ENCODE measurements at regions not wholly inside any gene's neighbourhood (a gene's known extent, or its start where the extent isn't known, plus 50 kb on each side); places are given as distances from the start of the nearest gene placed in this dataset.

DNA sequence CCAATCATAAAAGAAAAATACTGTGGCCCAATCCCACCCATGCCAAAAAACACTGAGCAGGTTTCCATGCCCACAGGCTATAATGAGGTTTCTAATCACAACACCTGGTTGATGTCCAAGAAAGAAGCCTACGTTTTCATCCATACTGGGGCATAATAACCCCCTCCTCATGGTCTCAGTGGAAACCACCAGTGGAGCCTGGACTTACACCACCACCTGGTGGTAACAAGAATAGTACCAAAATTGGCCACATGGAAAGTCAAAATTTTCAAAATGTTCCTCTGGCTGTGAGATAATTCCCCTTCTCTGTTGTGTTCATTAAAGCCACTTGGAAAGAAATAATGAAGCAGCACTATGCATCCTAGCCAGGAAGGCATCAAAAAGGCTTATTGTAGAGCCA, 687.3 kb upstream of the ST8SIA4 start:
- no peak for TF ChIP-seq EZH2 (IDR thresholded peaks at IDR 0.05; ENCODE audit: borderline replicate concordance, low read length)
- TF ChIP-seq, protein P1, sequence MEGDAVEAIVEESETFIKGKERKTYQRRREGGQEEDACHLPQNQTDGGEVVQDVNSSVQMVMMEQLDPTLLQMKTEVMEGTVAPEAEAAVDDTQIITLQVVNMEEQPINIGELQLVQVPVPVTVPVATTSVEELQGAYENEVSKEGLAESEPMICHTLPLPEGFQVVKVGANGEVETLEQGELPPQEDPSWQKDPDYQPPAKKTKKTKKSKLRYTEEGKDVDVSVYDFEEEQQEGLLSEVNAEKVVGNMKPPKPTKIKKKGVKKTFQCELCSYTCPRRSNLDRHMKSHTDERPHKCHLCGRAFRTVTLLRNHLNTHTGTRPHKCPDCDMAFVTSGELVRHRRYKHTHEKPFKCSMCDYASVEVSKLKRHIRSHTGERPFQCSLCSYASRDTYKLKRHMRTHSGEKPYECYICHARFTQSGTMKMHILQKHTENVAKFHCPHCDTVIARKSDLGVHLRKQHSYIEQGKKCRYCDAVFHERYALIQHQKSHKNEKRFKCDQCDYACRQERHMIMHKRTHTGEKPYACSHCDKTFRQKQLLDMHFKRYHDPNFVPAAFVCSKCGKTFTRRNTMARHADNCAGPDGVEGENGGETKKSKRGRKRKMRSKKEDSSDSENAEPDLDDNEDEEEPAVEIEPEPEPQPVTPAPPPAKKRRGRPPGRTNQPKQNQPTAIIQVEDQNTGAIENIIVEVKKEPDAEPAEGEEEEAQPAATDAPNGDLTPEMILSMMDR (IDR thresholded peaks at IDR 0.05; ENCODE audit: low read length): peak; percentile 65
